GM19438 (cell line): ENCODE measurements at regions not wholly inside any gene's neighbourhood (a gene's known extent, or its start where the extent isn't known, plus 50 kb on each side); places are given as distances from the start of the nearest gene placed in this dataset.
"Not testable (repeated sequence)": the region's sequence is repeated elsewhere in the genome, so short reads cannot be mapped to it uniquely, and the experiment has no call there.

Experiments used
- ATAC-seq: cut with Tn5 transposase; IDR thresholded peaks from one replicate; pipeline ENCODE4 v1.9.1; 2021; ENCODE audit warnings: low read depth; ENCODE audit not compliant: unreplicated experiment

- not testable (repeated sequence) for ATAC-seq
Measured at GRCh38 chr21:35516292-35516691, 467.2 kb upstream of the RUNX1 start.

- ATAC-seq: no peak
Measured at GRCh38 chr21:35512346-35512745, 463.2 kb upstream of the RUNX1 start.

GRCh38 chr21:35511696-35512162, 462.6 kb upstream of the RUNX1 start:
- ATAC-seq: no peak

GRCh38 chr21:35510957-35511695, 462.0 kb upstream of the RUNX1 start:
- no peak for ATAC-seq

- ATAC-seq: no peak
Measured at GRCh38 chr21:35510294-35510693, 461.2 kb upstream of the RUNX1 start.

- ATAC-seq: no peak
Measured at GRCh38 chr21:35509001-35509704, 460.1 kb upstream of the RUNX1 start.

GRCh38 chr21:35508139-35508888, 459.2 kb upstream of the RUNX1 start:
- ATAC-seq: no peak

GRCh38 chr21:35507181-35507759, 458.2 kb upstream of the RUNX1 start:
- no peak for ATAC-seq

- no peak for ATAC-seq
Measured at GRCh38 chr21:35506771-35507170, 457.7 kb upstream of the RUNX1 start.

- ATAC-seq: no peak
Measured at GRCh38 chr21:35506352-35506751, 457.2 kb upstream of the RUNX1 start.

GRCh38 chr21:35504951-35505466, 455.9 kb upstream of the RUNX1 start:
- ATAC-seq: no peak

GRCh38 chr21:35504277-35504676, 455.2 kb upstream of the RUNX1 start:
- ATAC-seq: no peak

GRCh38 chr21:35503671-35504070, 454.6 kb upstream of the RUNX1 start:
- no peak for ATAC-seq

- no peak for ATAC-seq
Measured at GRCh38 chr21:35502821-35503220, 453.7 kb upstream of the RUNX1 start.

GRCh38 chr21:35497522-35497921, 448.4 kb upstream of the RUNX1 start:
- ATAC-seq: not testable (repeated sequence)

GRCh38 chr21:35491920-35492678, 443.0 kb upstream of the RUNX1 start:
- ATAC-seq: no peak

- no peak for ATAC-seq
Measured at GRCh38 chr21:35491114-35491513, 442.0 kb upstream of the RUNX1 start.

- no peak for ATAC-seq
Measured at GRCh38 chr21:35489389-35489980, 440.4 kb upstream of the RUNX1 start.

- ATAC-seq: no peak
Measured at GRCh38 chr21:35488946-35489345, 439.8 kb upstream of the RUNX1 start.

- no peak for ATAC-seq
Measured at GRCh38 chr21:35485364-35485763, 436.3 kb upstream of the RUNX1 start.
